Effector CD8-positive, alpha-beta T cell (primary cell): ENCODE measurements at regions not wholly inside any gene's neighbourhood (a gene's known extent, or its start where the extent isn't known, plus 50 kb on each side); places are given as distances from the start of the nearest gene placed in this dataset.
"Not testable (repeated sequence)": the region's sequence is repeated elsewhere in the genome, so short reads cannot be mapped to it uniquely, and the experiment has no call there.

Experiments
- DNase-seq: peaks from one replicate; lab custom pipeline; 2025; lab: John Stamatoyannopoulos, UW

DNA sequence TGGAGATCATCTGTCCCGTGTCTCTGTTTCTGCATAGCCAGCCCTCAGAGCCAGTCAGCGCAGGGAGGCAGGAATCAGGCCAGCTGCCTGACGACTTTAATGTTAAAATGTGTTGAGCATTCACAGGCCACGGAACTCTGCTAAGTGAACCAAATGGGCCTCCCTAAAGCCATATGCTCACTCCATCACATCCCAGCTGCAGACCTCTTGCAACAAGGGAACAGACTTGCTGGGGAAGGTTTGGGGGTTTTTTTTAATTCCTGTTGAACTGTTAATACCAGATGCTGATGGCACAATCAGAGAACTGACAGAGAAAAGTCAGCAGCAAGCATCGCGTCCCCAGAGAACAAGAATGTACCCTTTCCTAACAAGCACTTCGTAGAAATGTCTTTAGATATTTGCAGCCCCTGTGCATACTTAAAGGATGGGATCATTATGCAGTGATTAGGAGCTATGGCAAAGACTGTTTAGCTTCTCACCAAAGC lies 900.4 kb upstream of the AUTS2 start:
- no peak for DNase-seq

- DNase-seq, result no peak
Observed at GRCh38 chr7:68699090-68699711, 899.1 kb upstream of the AUTS2 start.

- no peak for DNase-seq
Observed at GRCh38 chr7:68700414-68700813, 897.9 kb upstream of the AUTS2 start.

GRCh38 chr7:68706291-68706690 lies 892.0 kb upstream of the AUTS2 start:
- DNase-seq, result no peak

DNA sequence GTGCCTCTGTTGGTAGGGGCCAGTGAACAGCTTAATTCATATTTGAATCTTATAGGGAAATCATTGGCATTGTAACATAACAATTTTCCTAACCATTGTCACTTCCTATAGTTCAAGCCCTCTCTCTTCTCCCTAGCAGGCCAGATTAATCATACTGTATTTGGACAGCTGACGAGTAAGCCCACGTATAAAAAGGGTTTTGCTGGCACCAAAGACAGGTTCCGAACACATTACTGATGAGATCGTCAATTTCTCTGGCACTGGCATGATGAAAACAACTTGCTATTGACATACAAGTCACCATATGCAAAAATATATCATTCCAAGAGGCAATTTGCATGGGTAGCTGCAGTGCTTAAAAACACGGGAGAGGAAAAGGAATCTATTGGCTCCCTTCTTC lies 891.1 kb upstream of the AUTS2 start:
- no peak for DNase-seq

GRCh38 chr7:68707958-68708357 lies 890.3 kb upstream of the AUTS2 start:
- DNase-seq, result no peak

DNA sequence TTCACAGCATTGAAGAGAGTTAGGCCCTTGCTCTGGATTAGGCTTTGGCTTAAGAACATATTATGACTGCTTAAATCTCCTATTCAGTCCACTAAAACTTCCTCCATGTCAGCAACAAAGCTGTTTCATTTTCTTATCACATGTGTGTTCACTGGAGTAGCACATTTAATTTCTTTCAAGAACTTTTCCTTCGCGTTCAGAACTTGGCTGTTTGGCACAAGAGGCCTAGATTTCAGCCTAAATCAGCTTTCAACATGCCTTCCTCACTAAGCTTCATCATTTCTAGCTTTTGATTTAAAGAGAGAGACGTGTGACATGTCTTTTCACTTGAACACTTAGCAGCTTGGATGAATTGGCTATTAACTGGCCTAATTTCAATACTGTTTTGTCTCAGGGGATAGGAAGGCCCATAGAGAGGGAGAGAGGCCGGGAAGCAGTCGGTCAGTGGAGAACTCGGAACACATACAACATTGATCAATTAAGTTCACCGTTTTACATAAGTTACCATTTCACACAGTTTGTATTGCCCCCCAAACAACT lies 885.2 kb upstream of the AUTS2 start:
- DNase-seq, result no peak

DNA sequence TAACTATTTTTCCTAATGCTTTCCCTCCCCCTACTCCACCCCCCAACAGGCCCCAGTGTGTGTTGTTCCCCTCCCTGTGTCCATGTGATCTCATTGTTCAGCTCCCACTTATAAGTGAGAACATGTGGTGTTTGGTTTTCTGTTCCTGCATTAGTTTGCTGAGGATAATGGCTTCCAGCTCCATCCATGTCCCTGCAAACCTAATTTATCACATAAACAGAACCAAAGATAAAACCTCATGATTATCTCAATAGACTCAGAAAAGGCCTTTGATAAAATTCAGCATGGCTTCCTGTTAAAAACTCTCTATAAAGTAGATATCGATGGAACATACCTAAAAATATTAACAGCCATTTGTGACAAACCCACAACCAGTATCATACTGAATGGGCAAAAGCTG lies 884.1 kb upstream of the AUTS2 start:
- not testable (repeated sequence) for DNase-seq

DNA sequence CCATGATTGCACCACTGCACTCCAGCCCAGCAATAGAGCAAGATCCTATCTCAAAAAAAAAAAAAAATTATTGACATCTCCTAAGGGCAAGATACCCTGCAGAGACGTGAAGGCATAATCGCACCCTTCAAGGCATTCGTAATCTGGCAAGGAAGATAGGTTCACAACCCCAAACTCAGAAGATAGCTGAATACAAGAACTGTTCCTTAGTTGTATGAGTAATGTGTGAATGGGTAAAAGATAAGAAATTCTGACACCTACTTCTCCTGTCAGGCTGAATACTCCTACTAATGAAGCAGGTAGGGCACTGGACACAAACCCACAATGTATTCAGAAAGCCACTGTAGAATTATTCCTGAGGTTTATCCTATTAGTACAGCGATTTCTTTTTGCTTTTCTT lies 882.4 kb upstream of the AUTS2 start:
- DNase-seq, result no peak

DNA sequence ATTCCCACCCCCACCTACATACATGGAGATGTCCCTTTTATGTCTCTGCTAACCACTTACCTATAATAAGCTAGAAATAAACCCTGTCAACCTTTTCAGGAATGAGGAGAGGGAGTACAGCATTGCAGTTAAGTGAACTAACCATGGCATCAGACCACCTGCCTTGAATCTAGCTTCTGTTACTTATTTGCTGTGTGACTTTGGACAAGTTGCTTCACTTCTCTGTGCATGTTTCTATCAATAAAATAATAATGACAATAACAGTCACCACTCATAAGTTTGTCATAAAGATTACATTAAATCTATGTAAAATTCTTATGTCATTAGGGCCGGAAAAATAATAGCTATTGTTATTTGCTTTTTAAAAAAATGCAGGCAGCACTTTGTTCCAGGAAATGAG lies 881.1 kb upstream of the AUTS2 start:
- no peak for DNase-seq

DNA sequence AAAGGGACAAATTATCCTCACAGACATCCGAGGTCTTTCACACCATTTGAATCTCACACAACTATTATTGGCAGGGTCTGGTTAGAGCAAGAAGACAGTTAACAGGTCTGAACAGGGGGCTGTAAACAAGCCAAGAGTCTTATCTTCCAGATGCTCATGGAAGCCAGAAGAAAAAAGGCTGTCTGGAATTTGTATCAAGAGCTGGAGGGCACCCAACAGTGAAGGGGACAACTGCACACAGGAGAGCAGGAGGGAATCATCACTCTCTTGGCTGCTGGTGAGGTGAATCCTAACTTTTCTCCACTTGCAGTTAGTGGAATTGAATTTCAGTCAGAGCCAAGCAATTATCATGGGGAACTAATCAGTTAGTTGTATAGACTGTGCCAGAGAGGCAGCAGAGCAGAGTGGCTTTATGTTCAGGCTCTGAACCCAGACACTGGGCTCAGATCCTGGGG lies 880.2 kb upstream of the AUTS2 start:
- DNase-seq, result no peak

- no peak for DNase-seq
Observed at GRCh38 chr7:68720697-68721096, 877.6 kb upstream of the AUTS2 start.

DNA sequence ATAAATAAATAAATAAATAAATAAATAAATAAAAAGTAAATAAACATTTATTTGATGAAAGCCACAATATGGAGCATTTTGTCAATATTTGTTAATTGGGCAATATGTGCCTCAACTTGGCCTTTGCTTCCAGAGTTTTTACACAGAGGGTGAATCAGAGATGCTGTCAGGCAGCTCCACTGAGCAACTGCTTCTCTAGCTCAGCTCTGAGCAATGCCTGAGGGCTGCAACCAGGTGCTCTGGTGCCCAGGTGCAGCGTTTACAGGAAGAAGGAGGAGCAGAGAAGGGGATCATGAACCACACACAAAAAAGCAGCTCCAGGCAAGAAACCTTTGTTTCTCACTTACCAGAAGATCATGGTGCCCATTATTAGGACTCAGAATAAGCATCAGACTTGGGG lies 876.2 kb upstream of the AUTS2 start:
- DNase-seq, result no peak

GRCh38 chr7:68724965-68725364 lies 873.3 kb upstream of the AUTS2 start:
- DNase-seq, result no peak

DNA sequence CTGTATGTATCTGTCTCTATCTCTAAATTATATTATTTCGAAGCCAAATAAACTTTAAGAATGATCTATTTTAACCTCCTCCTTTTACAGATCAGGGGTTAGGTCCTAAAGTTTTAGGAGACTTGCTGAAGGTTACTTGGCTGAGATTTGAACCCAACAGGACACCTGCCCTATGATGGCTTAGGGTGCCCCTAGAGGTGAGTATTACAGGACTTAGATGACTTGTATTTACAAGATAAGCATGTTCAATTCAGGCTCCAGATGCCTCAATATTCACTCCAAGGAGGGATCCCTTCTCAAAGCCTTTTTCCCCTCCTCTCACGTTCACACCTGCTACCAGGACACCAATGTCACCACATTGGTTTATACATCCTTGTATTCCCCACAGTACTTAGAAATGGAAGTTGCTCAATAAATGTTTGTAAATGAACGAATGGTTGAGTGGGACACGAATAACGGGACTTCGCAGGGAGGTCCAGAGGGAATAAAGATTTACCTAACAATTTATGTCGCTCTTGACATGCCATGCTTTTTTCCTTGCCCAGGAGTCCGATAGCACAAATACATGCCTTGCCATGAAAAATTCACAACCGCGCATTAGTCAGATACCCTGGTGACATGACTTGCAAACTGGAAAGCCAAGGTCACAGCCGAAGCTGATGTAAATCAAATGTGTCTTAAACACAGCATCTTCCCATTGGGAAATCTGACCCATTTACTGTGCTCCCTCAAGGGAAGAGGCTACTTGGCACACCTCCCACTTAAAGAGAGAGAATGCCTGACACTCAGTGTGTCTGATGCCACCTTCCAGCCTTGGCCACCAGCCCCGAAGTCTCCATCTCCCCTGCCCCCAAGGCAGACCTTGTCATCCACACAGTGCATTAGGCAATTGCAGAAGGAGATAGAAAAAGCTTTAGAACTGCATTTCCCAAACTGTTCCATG lies 872.2 kb upstream of the AUTS2 start:
- no peak for DNase-seq

DNA sequence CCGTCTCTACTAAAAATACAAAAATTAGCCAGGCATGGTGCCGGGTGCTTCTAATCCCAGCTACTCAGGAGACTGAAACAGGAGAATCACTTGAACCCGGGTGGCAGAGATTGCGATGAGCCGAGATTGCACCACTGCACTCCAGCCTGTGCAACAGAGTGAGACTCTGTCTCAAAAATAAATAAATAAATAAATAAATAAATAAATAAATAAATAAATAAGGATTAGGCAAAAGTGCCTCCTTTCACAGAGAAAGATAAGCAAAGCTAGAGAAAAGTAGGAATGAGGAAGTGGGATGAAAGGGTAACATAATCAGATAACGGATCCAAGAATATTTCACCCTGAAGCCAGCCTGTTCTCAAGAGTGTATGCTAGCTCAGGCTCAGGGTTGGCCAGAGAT lies 869.6 kb upstream of the AUTS2 start:
- not testable (repeated sequence) for DNase-seq

- DNase-seq, result no peak
Observed at GRCh38 chr7:68729371-68729770, 868.9 kb upstream of the AUTS2 start.

DNA sequence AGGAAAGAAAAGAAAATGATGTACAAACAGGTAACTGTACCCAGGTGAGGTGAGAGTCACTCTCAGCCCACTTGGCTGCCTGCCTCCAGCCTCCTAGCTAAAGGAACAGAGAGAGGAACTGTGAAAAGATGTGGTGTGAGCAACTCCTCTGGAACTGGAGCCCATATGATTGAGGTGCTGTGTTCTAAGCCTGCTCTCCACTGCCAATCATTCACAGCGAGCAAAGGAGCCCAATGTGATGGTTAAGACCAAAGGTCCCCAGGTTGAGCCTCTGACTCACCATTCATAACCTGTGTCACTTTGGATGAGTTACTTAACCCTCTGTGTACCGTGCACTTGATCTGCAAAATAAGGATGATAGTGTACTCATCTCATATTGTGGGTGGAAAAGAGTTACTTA lies 868.1 kb upstream of the AUTS2 start:
- DNase-seq, result no peak

DNA sequence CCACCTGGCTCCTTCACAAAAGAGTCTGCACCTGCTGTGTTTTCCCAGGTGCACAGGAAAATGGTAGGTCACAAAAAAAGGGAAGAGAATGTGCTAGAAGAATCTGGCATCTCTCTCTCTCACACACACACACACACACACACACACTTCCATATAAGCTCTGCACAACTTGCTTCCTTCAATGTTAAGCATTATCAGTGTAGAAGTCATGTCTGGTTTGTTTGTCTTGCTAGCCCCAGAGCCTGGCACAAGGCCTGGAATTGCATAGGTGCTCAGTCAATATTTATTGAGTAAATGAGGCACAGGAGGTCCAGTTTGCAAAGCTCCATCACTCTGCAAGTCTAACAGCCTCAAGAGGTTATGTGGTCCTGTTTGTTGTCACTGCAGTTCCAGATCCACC lies 867.3 kb upstream of the AUTS2 start:
- DNase-seq, result no peak

DNA sequence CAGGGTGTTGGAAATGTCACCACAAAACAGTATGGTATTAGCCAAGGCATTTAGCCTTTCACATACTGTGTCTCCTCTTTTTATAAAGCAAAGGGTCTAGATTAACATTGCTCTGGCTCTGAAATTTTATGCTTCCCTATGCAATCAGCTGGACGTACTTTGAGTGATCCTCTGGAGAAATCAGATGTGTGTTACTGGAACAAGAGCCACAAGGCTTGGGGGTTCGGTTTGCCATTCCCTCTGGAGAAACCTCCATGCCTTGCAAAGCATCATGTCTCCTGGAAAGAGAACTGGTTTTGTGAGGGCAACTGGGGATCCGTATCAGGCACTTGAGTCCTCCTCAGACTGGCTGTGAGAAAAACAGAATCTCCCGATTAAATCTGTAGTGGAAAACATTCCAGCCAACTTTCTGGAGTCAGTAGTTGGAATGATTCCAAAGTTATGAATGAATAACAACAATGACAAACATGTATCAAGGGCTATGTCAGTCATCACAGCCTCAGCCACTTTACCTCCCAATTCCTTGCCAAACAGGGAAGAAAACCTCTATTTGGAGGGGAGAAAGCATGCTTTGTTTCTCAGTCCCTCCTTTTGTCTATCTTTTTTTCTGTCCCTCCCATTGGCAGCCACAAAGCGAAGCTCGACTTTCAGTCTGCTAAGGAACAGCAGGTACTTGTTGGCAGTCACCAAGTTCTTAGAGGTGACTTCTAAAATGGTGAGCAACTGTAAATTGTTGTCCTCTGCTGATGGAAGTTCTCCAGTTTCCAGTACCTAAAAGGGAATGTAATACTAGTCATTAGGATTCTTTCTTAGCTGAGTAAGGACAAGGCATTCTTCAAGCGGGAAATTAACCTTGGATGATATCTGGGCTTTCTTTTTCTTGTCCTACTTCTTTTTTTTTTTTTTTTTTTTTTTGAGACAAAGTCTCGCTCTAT lies 864.8 kb upstream of the AUTS2 start:
- no peak for DNase-seq

- DNase-seq, result no peak
Observed at GRCh38 chr7:68734431-68734830, 863.8 kb upstream of the AUTS2 start.

DNA sequence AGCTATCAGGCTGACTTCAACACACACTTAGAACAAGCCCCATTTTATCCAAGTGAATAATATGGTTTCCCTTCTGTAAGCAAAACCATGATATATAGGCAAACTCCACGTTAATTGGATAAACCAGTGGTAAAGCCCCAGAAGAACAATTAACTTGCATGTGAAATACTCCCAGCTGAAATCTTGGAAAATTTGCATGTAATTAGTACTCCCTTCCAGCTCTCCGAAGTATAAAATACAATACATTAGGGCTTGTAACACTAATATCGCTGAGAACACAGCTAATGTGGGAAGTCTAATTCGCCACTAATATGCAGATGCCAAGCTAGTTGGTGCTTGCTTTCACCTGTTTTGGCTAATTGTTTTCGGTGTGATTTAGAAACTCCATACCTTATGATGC lies 859.0 kb upstream of the AUTS2 start:
- no peak for DNase-seq
